OCI-LY7 (cell line): ENCODE measurements at regions not wholly inside any gene's neighbourhood (a gene's known extent, or its start where the extent isn't known, plus 50 kb on each side); places are given as distances from the start of the nearest gene placed in this dataset.
"Not testable (repeated sequence)": the region's sequence is repeated elsewhere in the genome, so short reads cannot be mapped to it uniquely, and the experiment has no call there.

Source experiments
- EZH2phosphoT487 ChIP-seq: fragments of 200-600 bp; sonication (generic); IDR thresholded peaks from 2 replicates; pipeline ENCODE4 v1.6.1; 2018; ENCODE audit warnings: low read depth, borderline replicate concordance, mild to moderate bottlenecking, mixed run types, antibody characterized with exemption, low read length, moderate library complexity, mixed read lengths
- TF ChIP-seq, protein P1 (sequence below): fragments of 200-600 bp; sonication (generic); conservative IDR thresholded peaks from 2 replicates; pipeline ENCODE4 v1.5.1; 2014; ENCODE audit warnings: mild to moderate bottlenecking, antibody characterized with exemption, low read length, moderate library complexity, mixed read lengths

DNA sequence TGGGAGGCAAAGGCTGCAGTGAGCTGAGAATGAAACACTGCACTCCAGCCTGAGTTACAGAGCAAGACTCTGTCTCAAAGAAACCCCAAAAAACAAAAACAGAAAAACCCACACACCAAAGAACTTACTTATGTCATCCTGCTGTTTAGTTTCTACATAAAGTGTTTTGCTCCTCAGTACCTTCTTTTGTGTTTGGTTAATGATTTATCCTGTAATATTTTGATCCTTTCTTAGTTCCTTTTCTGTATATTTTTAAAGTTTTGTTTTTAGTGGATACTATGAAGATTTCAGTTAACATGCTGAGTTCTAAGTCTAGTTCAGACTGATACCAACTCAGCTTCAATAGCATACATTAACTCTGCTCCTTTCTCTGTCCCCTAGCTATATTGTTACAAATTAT lies 149.8 kb upstream of the PTPN20 start:
- TF ChIP-seq, protein P1, sequence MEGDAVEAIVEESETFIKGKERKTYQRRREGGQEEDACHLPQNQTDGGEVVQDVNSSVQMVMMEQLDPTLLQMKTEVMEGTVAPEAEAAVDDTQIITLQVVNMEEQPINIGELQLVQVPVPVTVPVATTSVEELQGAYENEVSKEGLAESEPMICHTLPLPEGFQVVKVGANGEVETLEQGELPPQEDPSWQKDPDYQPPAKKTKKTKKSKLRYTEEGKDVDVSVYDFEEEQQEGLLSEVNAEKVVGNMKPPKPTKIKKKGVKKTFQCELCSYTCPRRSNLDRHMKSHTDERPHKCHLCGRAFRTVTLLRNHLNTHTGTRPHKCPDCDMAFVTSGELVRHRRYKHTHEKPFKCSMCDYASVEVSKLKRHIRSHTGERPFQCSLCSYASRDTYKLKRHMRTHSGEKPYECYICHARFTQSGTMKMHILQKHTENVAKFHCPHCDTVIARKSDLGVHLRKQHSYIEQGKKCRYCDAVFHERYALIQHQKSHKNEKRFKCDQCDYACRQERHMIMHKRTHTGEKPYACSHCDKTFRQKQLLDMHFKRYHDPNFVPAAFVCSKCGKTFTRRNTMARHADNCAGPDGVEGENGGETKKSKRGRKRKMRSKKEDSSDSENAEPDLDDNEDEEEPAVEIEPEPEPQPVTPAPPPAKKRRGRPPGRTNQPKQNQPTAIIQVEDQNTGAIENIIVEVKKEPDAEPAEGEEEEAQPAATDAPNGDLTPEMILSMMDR: not testable (repeated sequence)
- not testable (repeated sequence) for TF ChIP-seq EZH2phosphoT487
